SU-DHL-6 (cell line): ENCODE measurements at regions not wholly inside any gene's neighbourhood (a gene's known extent, or its start where the extent isn't known, plus 50 kb on each side); places are given as distances from the start of the nearest gene placed in this dataset.

Source experiments
- H2AFZ ChIP-seq: fragments of 200-600 bp; sonication (generic); 2 replicates; pipeline ENCODE4 v1.6.1; 2014; ENCODE audit warnings: low read depth, mild to moderate bottlenecking, moderate library complexity, mixed read lengths, antibody characterized with exemption, low read length; ENCODE audit not compliant: severe bottlenecking
- H3F3A ChIP-seq: fragments of 200-600 bp; shearing (Covaris generic); 2 replicates; pipeline ENCODE4 v1.6.0; 2016; ENCODE audit warnings: antibody characterized with exemption, mild to moderate bottlenecking; ENCODE audit not compliant: insufficient read depth
- H3K27ac ChIP-seq: fragments of 200-600 bp; sonication (generic); 2 replicates; pipeline ENCODE4 v1.5.1; 2016; ENCODE audit warnings: low read depth, mild to moderate bottlenecking, low read length, moderate library complexity, mixed read lengths
- H3K27me3 ChIP-seq: fragments of 200-600 bp; sonication (generic), shearing (Covaris generic); 2 replicates; pipeline ENCODE4 v1.6.0; 2014; ENCODE audit warnings: mild to moderate bottlenecking, low read length
- H3K36me3 ChIP-seq: fragments of 200-600 bp; sonication (generic); 2 replicates; pipeline ENCODE4 v1.6.1; 2014; ENCODE audit warnings: mild to moderate bottlenecking, low read length, mixed read lengths
- H3K4me2 ChIP-seq: fragments of 300-600, 200-600 bp; shearing (Covaris generic), sonication (generic); 2 replicates; pipeline ENCODE4 v1.6.0; 2014; ENCODE audit warnings: low read length, low read depth, mild to moderate bottlenecking; ENCODE audit not compliant: poor library complexity, severe bottlenecking
- H3K4me3 ChIP-seq: fragments of 200-600 bp; sonication (generic); 2 replicates; pipeline ENCODE4 v1.5.1; 2014; ENCODE audit warnings: antibody characterized with exemption, low read length, mild to moderate bottlenecking, mixed read lengths; ENCODE audit not compliant: insufficient read depth, poor library complexity, severe bottlenecking
- H3K79me2 ChIP-seq: fragments of 200-600 bp; sonication (generic); 2 replicates; pipeline ENCODE4 v1.6.1; 2014; ENCODE audit warnings: mild to moderate bottlenecking, low read length, moderate library complexity; ENCODE audit not compliant: insufficient read depth
- H3K9ac ChIP-seq: fragments of 200-600 bp; sonication (generic); 2 replicates; pipeline ENCODE4 v1.7.0; 2014; ENCODE audit warnings: mild to moderate bottlenecking, low read length
- H3K9me2 ChIP-seq: fragments of 200-600 bp; sonication (generic); replicated peaks from 2 replicates; pipeline ENCODE4 v1.6.1; 2014; ENCODE audit warnings: low read length; ENCODE audit not compliant: insufficient read depth
- H3K9me3 ChIP-seq: fragments of 200-600 bp; sonication (generic); 2 replicates; pipeline ENCODE4 v1.6.1; 2014; ENCODE audit warnings: low read length, mixed read lengths; ENCODE audit not compliant: insufficient read depth
- H4K20me1 ChIP-seq: fragments of 200-600 bp; sonication (generic); 2 replicates; pipeline ENCODE4 v1.6.1; 2014; ENCODE audit warnings: low read depth, mild to moderate bottlenecking, antibody characterized with exemption, low read length, moderate library complexity, mixed read lengths
- EZH2phosphoT487 ChIP-seq: fragments of 200-600 bp; sonication (generic), shearing (Covaris generic); conservative IDR thresholded peaks from 2 replicates; pipeline ENCODE4 v1.6.1; 2018; ENCODE audit warnings: mild to moderate bottlenecking, antibody characterized with exemption, low read length, moderate library complexity, mixed read lengths
- TF ChIP-seq, protein P1 (sequence below): fragments of 200-600 bp; sonication (generic); IDR thresholded peaks from one replicate; pipeline ENCODE4 v1.5.1; 2017; ENCODE audit warnings: antibody characterized with exemption, mild to moderate bottlenecking, low read length, moderate library complexity; ENCODE audit not compliant: insufficient read depth, poor library complexity, severe bottlenecking

DNA sequence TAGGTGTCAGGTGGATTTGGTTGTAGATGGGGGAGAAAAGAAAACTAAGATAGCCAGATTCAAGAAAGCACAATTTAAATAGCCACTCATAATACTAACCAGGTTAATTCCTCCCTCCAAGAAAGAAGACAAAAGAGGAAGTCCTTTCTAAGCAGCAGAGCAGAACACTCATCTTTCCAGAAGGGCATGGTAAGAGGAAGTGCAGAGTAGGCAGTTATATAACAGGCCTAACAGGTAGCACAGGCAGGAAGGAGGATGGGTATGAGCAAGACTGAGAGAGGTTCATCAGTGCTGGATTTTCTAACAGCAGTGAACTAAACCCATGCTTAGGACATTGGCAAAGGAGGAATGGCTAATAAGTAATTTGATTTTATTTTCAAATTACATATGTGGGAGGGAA lies 517.5 kb downstream of the PLPP3 start:
- no peak overlapping the region for H3K9ac ChIP-seq
- no peak overlapping the region for H3K4me3 ChIP-seq
- no peaks in the 10 kb centered on the region for H4K20me1 ChIP-seq
- TF ChIP-seq EZH2phosphoT487 = no peak
- TF ChIP-seq, protein P1, sequence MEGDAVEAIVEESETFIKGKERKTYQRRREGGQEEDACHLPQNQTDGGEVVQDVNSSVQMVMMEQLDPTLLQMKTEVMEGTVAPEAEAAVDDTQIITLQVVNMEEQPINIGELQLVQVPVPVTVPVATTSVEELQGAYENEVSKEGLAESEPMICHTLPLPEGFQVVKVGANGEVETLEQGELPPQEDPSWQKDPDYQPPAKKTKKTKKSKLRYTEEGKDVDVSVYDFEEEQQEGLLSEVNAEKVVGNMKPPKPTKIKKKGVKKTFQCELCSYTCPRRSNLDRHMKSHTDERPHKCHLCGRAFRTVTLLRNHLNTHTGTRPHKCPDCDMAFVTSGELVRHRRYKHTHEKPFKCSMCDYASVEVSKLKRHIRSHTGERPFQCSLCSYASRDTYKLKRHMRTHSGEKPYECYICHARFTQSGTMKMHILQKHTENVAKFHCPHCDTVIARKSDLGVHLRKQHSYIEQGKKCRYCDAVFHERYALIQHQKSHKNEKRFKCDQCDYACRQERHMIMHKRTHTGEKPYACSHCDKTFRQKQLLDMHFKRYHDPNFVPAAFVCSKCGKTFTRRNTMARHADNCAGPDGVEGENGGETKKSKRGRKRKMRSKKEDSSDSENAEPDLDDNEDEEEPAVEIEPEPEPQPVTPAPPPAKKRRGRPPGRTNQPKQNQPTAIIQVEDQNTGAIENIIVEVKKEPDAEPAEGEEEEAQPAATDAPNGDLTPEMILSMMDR = no peak
- H3K9me2 ChIP-seq = no peaks in the 10 kb centered on the region
- H3K27me3 ChIP-seq = no peaks in the 10 kb centered on the region
- no peaks in the 10 kb centered on the region for H3F3A ChIP-seq
- no peak overlapping the region for H2AFZ ChIP-seq
- H3K9me3 ChIP-seq = no peaks in the 10 kb centered on the region
- no peak overlapping the region for H3K27ac ChIP-seq
- no peaks in the 10 kb centered on the region for H3K79me2 ChIP-seq
- no peaks in the 10 kb centered on the region for H3K36me3 ChIP-seq
- no peak overlapping the region for H3K4me2 ChIP-seq

GRCh38 chr1:56060906-56061305 lies 518.5 kb downstream of the PLPP3 start:
- Histone ChIP-seq H3F3A (no peaks in the 10 kb centered on the region), H3K9ac (no peak overlapping the region), H3K79me2 (no peaks in the 10 kb centered on the region), H3K9me3 (no peaks in the 10 kb centered on the region), H3K27me3 (no peaks in the 10 kb centered on the region), H3K4me3 (no peak overlapping the region), H4K20me1 (no peaks in the 10 kb centered on the region), H3K27ac (no peak overlapping the region), H3K36me3 (no peaks in the 10 kb centered on the region), H2AFZ (no peak overlapping the region), H3K4me2 (no peak overlapping the region), H3K9me2 (no peaks in the 10 kb centered on the region)
- TF ChIP-seq EZH2phosphoT487 = no peak
- TF ChIP-seq, protein P1 = no peak

- Histone ChIP-seq H3K9me2 (no peaks in the 10 kb centered on the region), H3K9me3 (no peaks in the 10 kb centered on the region), H3F3A (no peaks in the 10 kb centered on the region), H4K20me1 (no peaks in the 10 kb centered on the region), H3K9ac (no peak overlapping the region), H3K36me3 (no peaks in the 10 kb centered on the region), H3K79me2 (no peaks in the 10 kb centered on the region), H2AFZ (no peak overlapping the region), H3K27ac (no peak overlapping the region), H3K4me2 (no peak overlapping the region), H3K27me3 (no peaks in the 10 kb centered on the region), H3K4me3 (no peak overlapping the region)
- no peak for TF ChIP-seq EZH2phosphoT487
- TF ChIP-seq, protein P1 = no peak
Observed at GRCh38 chr1:56057466-56058405, 521.6 kb downstream of the PLPP3 start.
